DND-41 (cell line): ENCODE measurements at regions not wholly inside any gene's neighbourhood (a gene's known extent, or its start where the extent isn't known, plus 50 kb on each side); places are given as distances from the start of the nearest gene placed in this dataset.
"Not testable (repeated sequence)": the region's sequence is repeated elsewhere in the genome, so short reads cannot be mapped to it uniquely, and the experiment has no call there.

Source experiments
- ATAC-seq: fragments of 200-7000 bp; cut with Tn5 transposase; 3 replicates; pipeline ENCODE4 v1.9.1; 2021; ENCODE audit warnings: low read depth; ENCODE audit not compliant: insufficient read depth
- DNase-seq: peaks from one replicate; pipeline ENCODE4 v3.0.0-alpha.2; 2020
- H2AFZ ChIP-seq: 2 replicates; pipeline ENCODE4 v1.6.0; 2012; ENCODE audit warnings: low read depth, low read length
- H3K27ac ChIP-seq: 2 replicates; pipeline ENCODE4 v1.5.1; 2012; ENCODE audit warnings: low read length, inconsistent platforms
- H3K27me3 ChIP-seq: fragments of 200-600 bp; sonication (generic); 2 replicates; pipeline ENCODE4 v1.6.0; 2012; ENCODE audit warnings: low read length, mild to moderate bottlenecking, inconsistent platforms; ENCODE audit not compliant: insufficient read depth, poor library complexity
- H3K36me3 ChIP-seq: 2 replicates; pipeline ENCODE4 v1.5.1; 2012; ENCODE audit warnings: low read length, inconsistent platforms; ENCODE audit not compliant: insufficient read depth
- H3K4me1 ChIP-seq: 2 replicates; pipeline ENCODE4 v1.5.1; 2012; ENCODE audit warnings: mild to moderate bottlenecking, low read length; ENCODE audit not compliant: insufficient read depth
- H3K4me2 ChIP-seq: 2 replicates; pipeline ENCODE4 v1.6.0; 2012; ENCODE audit warnings: mild to moderate bottlenecking, moderate library complexity, low read length, inconsistent platforms; ENCODE audit not compliant: insufficient read depth
- H3K4me3 ChIP-seq, 2 experiments: fragments of 200-600 bp in 1 of 2; shearing (Covaris generic) in 1 of 2; 2 replicates each; pipeline ENCODE4 v1.5.1; 2012 to 2016; ENCODE audit warnings: inconsistent platforms in 2 of 2, low read length in 2 of 2, mild to moderate bottlenecking in 2 of 2, low read depth in 1 of 2, moderate library complexity in 1 of 2
- H3K79me2 ChIP-seq: 2 replicates; pipeline ENCODE4 v1.6.0; 2012; ENCODE audit warnings: low read length, inconsistent platforms; ENCODE audit not compliant: insufficient read depth
- H3K9ac ChIP-seq: 2 replicates; pipeline ENCODE4 v1.6.0; 2012; ENCODE audit warnings: low read depth, mild to moderate bottlenecking, inconsistent platforms, low read length, moderate library complexity
- H3K9me3 ChIP-seq: 2 replicates; pipeline ENCODE4 v1.5.1; 2012; ENCODE audit warnings: low read length, moderate library complexity, mild to moderate bottlenecking, inconsistent platforms; ENCODE audit not compliant: insufficient read depth, severe bottlenecking
- H4K20me1 ChIP-seq: 2 replicates; pipeline ENCODE4 v1.6.0; 2012; ENCODE audit warnings: low read length; ENCODE audit not compliant: insufficient read depth
- CTCF ChIP-seq: IDR thresholded peaks from 2 replicates; pipeline ENCODE4 v1.5.1; 2012; ENCODE audit warnings: borderline replicate concordance, low read length, moderate library complexity, mild to moderate bottlenecking; ENCODE audit not compliant: poor library complexity, severe bottlenecking; ENCODE audit errors: extremely low read depth
- EZH2 ChIP-seq: IDR thresholded peaks from 3 replicates; pipeline ENCODE4 v1.6.1; 2012; ENCODE audit warnings: borderline replicate concordance, low read depth, mild to moderate bottlenecking, moderate library complexity, low read length, inconsistent platforms; ENCODE audit not compliant: severe bottlenecking

DNA sequence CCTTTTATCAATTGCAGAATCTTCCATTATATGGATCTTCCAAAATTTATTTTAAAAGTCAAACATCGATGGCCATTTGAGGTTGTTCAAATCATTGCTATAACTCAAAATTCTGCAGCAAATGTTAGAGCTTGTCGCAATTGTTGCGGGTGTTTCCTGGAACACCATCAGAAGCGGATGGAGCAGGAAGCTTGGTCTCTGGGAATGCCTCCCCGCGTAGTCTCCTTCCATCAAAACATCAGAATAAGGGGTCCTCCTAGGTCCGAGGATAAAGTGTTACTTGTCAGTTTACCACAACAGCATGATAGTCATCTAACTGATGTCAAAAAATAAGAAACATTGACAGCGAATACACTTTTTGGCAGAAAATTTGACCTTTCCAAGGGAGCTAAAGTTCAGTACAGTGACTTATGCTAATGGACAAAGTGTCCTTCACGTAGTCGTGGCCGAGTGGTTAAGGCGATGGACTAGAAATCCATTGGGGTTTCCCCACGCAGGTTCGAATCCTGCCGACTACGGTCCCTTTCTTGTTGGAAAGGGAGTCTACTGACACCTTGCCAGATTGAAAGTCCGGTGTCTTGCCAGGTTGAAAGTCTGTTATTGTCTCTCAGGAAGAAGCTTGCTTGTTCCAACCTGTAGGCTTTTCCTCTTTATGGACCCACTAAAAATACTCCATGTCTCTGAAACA is 59.0 kb upstream of the ZNF184 start:
- no peak overlapping the region for H3K9ac ChIP-seq
- DNase-seq (no peak), ATAC-seq (no peak)
- no peaks in the 10 kb centered on the region for H3K79me2 ChIP-seq
- H3K9me3 ChIP-seq: no peaks in the 10 kb centered on the region
- no peaks in the 10 kb centered on the region for H3K4me1 ChIP-seq
- H4K20me1 ChIP-seq: no peaks in the 10 kb centered on the region
- H3K27me3 ChIP-seq: no peaks in the 10 kb centered on the region
- no peak overlapping the region for H3K4me2 ChIP-seq
- H3K36me3 ChIP-seq: no peaks in the 10 kb centered on the region
- no peak overlapping the region for H3K4me3 ChIP-seq
- TF ChIP-seq EZH2 (no peak), CTCF (no peak)
- no peak overlapping the region for H2AFZ ChIP-seq
- no peak overlapping the region for H3K27ac ChIP-seq

DNA sequence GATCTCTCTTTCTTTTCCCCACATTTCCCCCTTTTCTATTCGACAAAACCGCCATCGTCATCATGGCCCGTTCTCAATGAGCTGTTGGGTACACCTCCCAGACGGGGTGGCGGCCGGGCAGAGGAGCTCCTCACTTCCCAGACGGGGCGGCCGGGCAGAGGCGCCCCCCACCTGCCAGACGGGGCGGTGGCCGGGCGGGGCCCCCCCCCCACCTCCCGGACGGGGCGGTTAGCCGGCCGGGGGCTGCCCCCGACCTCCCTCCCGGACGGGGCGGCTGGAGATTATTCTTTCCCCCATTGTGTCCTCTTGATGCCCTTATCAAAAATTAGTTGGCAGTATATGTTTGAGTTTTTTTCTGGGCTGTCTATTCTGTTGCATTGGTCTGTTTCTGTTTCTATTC is 56.9 kb upstream of the ZNF184 start:
- H3K4me3 ChIP-seq, H3K4me2 ChIP-seq, DNase-seq, H3K36me3 ChIP-seq, H3K79me2 ChIP-seq, H4K20me1 ChIP-seq, ATAC-seq, H3K9ac ChIP-seq, H3K9me3 ChIP-seq, H3K27ac ChIP-seq, H2AFZ ChIP-seq, H3K27me3 ChIP-seq, H3K4me1 ChIP-seq: not testable (repeated sequence)

GRCh38 chr6:27528714-27529113 is 55.8 kb upstream of the ZNF184 start:
- TF ChIP-seq EZH2 (no peak), CTCF (no peak)
- Histone ChIP-seq H4K20me1 (no peaks in the 10 kb centered on the region), H3K4me3 (no peak overlapping the region), H2AFZ (no peak overlapping the region), H3K27me3 (no peaks in the 10 kb centered on the region), H3K79me2 (no peaks in the 10 kb centered on the region), H3K27ac (no peak overlapping the region), H3K9me3 (no peaks in the 10 kb centered on the region), H3K9ac (no peak overlapping the region), H3K4me1 (no peaks in the 10 kb centered on the region), H3K36me3 (no peaks in the 10 kb centered on the region), H3K4me2 (no peak overlapping the region)
- ATAC-seq: no peak
- DNase-seq: no peak
